Activated naive CD4-positive, alpha-beta T cell treated with Interleukin-2 at 50 U/mL for 16 hours (primary cell): ENCODE measurements at regions not wholly inside any gene's neighbourhood (a gene's known extent, or its start where the extent isn't known, plus 50 kb on each side); places are given as distances from the start of the nearest gene placed in this dataset.

ENCODE experiments used
- DNase-seq: peaks from one replicate; pipeline ENCODE4 v3.0.0-alpha.2; 2020

- DNase-seq, result no peak
Measured at GRCh38 chr18:40489301-40489700, 1465.7 kb upstream of the PIK3C3 start.

- no peak for DNase-seq
Measured at GRCh38 chr18:40485318-40485717, 1469.7 kb upstream of the PIK3C3 start.

- DNase-seq, result no peak
Measured at GRCh38 chr18:40473221-40474029, 1481.6 kb upstream of the PIK3C3 start.

- no peak for DNase-seq
Measured at GRCh38 chr18:40470723-40471122, 1484.3 kb upstream of the PIK3C3 start.

- no peak for DNase-seq
Measured at GRCh38 chr18:40469851-40470250, 1485.2 kb upstream of the PIK3C3 start.

GRCh38 chr18:40469316-40469715, 1485.7 kb upstream of the PIK3C3 start:
- no peak for DNase-seq

GRCh38 chr18:40464032-40464431, 1491.0 kb upstream of the PIK3C3 start:
- no peak for DNase-seq

GRCh38 chr18:40453903-40454302, 1501.1 kb upstream of the PIK3C3 start:
- DNase-seq, result no peak

GRCh38 chr18:40452599-40452998, 1502.4 kb upstream of the PIK3C3 start:
- DNase-seq, result no peak

GRCh38 chr18:40450751-40451150, 1504.3 kb upstream of the PIK3C3 start:
- DNase-seq, result no peak

- no peak for DNase-seq
Measured at GRCh38 chr18:40447820-40448219, 1507.2 kb upstream of the PIK3C3 start.

- no peak for DNase-seq
Measured at GRCh38 chr18:40440088-40440487, 1514.9 kb upstream of the PIK3C3 start.

- no peak for DNase-seq
Measured at GRCh38 chr18:40437517-40437916, 1517.5 kb upstream of the PIK3C3 start.

GRCh38 chr18:40431071-40431985, 1523.7 kb upstream of the PIK3C3 start:
- DNase-seq, result no peak

GRCh38 chr18:40423291-40423690, 1531.7 kb upstream of the PIK3C3 start:
- DNase-seq, result no peak

- no peak for DNase-seq
Measured at GRCh38 chr18:40420675-40421074, 1534.4 kb upstream of the PIK3C3 start.

- DNase-seq, result no peak
Measured at GRCh38 chr18:40417501-40417900, 1537.5 kb upstream of the PIK3C3 start.

- no peak for DNase-seq
Measured at GRCh38 chr18:40415821-40416220, 1539.2 kb upstream of the PIK3C3 start.

- no peak for DNase-seq
Measured at GRCh38 chr18:40415176-40415791, 1539.8 kb upstream of the PIK3C3 start.

- no peak for DNase-seq
Measured at GRCh38 chr18:40414155-40414754, 1540.8 kb upstream of the PIK3C3 start.

- no peak for DNase-seq
Measured at GRCh38 chr18:40413160-40413559, 1541.9 kb upstream of the PIK3C3 start.

GRCh38 chr18:40412410-40412809, 1542.6 kb upstream of the PIK3C3 start:
- no peak for DNase-seq

- DNase-seq, result no peak
Measured at GRCh38 chr18:40407909-40408308, 1547.1 kb upstream of the PIK3C3 start.
